ENCODE measurements at regions not wholly inside any gene's neighbourhood (a gene's known extent, or its start where the extent isn't known, plus 50 kb on each side); places are given as distances from the start of the nearest gene placed in this dataset.
"Not testable (repeated sequence)": the region's sequence is repeated elsewhere in the genome, so short reads cannot be mapped to it uniquely, and the experiment has no call there.

GRCh38 chr10:57599440-57599839, 668.3 kb downstream of the IPMK start:
- no peak for DNase-seq (ENCODE audit: low spot score in 2 of 2)
- Histone ChIP-seq H3K27me3 (no peaks in the 10 kb centered on the region), H3K9me3 (no peaks in the 10 kb centered on the region), H3K4me3 (no peak overlapping the region), H3K27ac (no peak overlapping the region), H3K36me3 (no peaks in the 10 kb centered on the region), H3K4me1 (no peaks in the 10 kb centered on the region)
- intact Hi-C loops (cut with DNase I) = no loop called here
- no peak for TF ChIP-seq CTCF (IDR thresholded peaks at IDR 0.05)

- no peaks in the 10 kb centered on the region for H3K36me3 ChIP-seq
- no peaks in the 10 kb centered on the region for H3K27me3 ChIP-seq
- TF ChIP-seq CTCF (IDR thresholded peaks at IDR 0.05) = no peak
- H3K9me3 ChIP-seq = no peaks in the 10 kb centered on the region
- intact Hi-C loops (cut with DNase I) = no loop called here
- DNase-seq (ENCODE audit: low spot score in 2 of 2) = no peak
- no peak overlapping the region for H3K27ac ChIP-seq
- no peaks in the 10 kb centered on the region for H3K4me1 ChIP-seq
- H3K4me3 ChIP-seq = no peak overlapping the region
Observed at GRCh38 chr10:57593983-57594573, 673.6 kb downstream of the IPMK start.

- H3K27ac ChIP-seq = no peak overlapping the region
- no peaks in the 10 kb centered on the region for H3K27me3 ChIP-seq
- peak in 2 of 3 experiments; percentile 22 to 49 for TF ChIP-seq CTCF (IDR thresholded peaks at IDR 0.05)
- H3K4me1 ChIP-seq = no peaks in the 10 kb centered on the region
- peaks cover 0 to 2% of the 10 kb centered on the region in 2 donors for H3K9me3 ChIP-seq
- DNase-seq (ENCODE audit: low spot score in 2 of 2) = no peak
- H3K4me3 ChIP-seq = no peak overlapping the region
- intact Hi-C loops (cut with DNase I) = loop anchor here (5.0 kb wide), 1 partner anchor 267 kb away; no protein-coding TSS in a partner anchor
- no peaks in the 10 kb centered on the region for H3K36me3 ChIP-seq
Observed at GRCh38 chr10:57579926-57580325, 687.8 kb downstream of the IPMK start.

GRCh38 chr10:57562211-57562610, 705.5 kb downstream of the IPMK start:
- Histone ChIP-seq H3K9me3 (no peaks in the 10 kb centered on the region), H3K27me3 (no peaks in the 10 kb centered on the region), H3K4me1 (no peaks in the 10 kb centered on the region), H3K36me3 (no peaks in the 10 kb centered on the region), H3K27ac (no peak overlapping the region), H3K4me3 (no peak overlapping the region)
- TF ChIP-seq CTCF (IDR thresholded peaks at IDR 0.05) = no peak
- intact Hi-C loops (cut with DNase I) = no loop called here
- DNase-seq (ENCODE audit: low spot score in 2 of 2) = no peak

- H3K27ac ChIP-seq; intact Hi-C loops (cut with DNase I); H3K36me3 ChIP-seq; H3K4me3 ChIP-seq; H3K27me3 ChIP-seq; H3K4me1 ChIP-seq; DNase-seq (ENCODE audit: low spot score in 2 of 2); H3K9me3 ChIP-seq: not testable (repeated sequence)
Observed at GRCh38 chr10:57551774-57552173, 715.9 kb downstream of the IPMK start.

- Histone ChIP-seq H3K9me3 (no peaks in the 10 kb centered on the region), H3K27ac (no peak overlapping the region), H3K4me1 (no peaks in the 10 kb centered on the region), H3K4me3 (no peak overlapping the region), H3K36me3 (no peaks in the 10 kb centered on the region), H3K27me3 (no peaks in the 10 kb centered on the region)
- no peak for TF ChIP-seq CTCF (IDR thresholded peaks at IDR 0.05)
- no peak for DNase-seq (ENCODE audit: low spot score in 2 of 2)
- intact Hi-C loops (cut with DNase I) = no loop called here
Observed at GRCh38 chr10:57535306-57535705, 732.4 kb downstream of the IPMK start.
